Chondrocyte (in vitro differentiated cells): ENCODE measurements at regions not wholly inside any gene's neighbourhood (a gene's known extent, or its start where the extent isn't known, plus 50 kb on each side); places are given as distances from the start of the nearest gene placed in this dataset.
"Not testable (repeated sequence)": the region's sequence is repeated elsewhere in the genome, so short reads cannot be mapped to it uniquely, and the experiment has no call there.

Experiments
- DNase-seq: peaks from one replicate; pipeline ENCODE4 v3.0.0; 2021; ENCODE audit warnings: mixed read lengths, low spot score
- H3K27ac Mint-ChIP-seq: one replicate; pipeline ENCODE4 v1.8.0; 2021; ENCODE audit warnings: mild to moderate bottlenecking, moderate library complexity, mixed read lengths; ENCODE audit not compliant: unreplicated experiment
- H3K27me3 Mint-ChIP-seq: 2 replicates; pipeline ENCODE4 v1.8.0; 2021; ENCODE audit warnings: low read depth, mixed read lengths
- H3K36me3 Mint-ChIP-seq: 2 replicates; pipeline ENCODE4 v1.8.0; 2021; ENCODE audit warnings: low read depth, mixed read lengths
- H3K4me1 Mint-ChIP-seq: 2 replicates; pipeline ENCODE4 v1.8.0; 2021; ENCODE audit warnings: low read depth, mild to moderate bottlenecking, mixed read lengths
- H3K4me3 Mint-ChIP-seq: one replicate; pipeline ENCODE4 v1.8.0; 2021; ENCODE audit warnings: mild to moderate bottlenecking, moderate library complexity, mixed read lengths; ENCODE audit not compliant: unreplicated experiment
- H3K9me3 Mint-ChIP-seq: 2 replicates; pipeline ENCODE4 v1.8.0; 2021; ENCODE audit warnings: low read depth, mixed read lengths
- TF ChIP-seq, protein P1 (sequence below): fragments of 200-600 bp; sonication (generic); IDR thresholded peaks from 2 replicates; pipeline ENCODE4 v1.5.0; 2021; ENCODE audit warnings: antibody characterized with exemption, mild to moderate bottlenecking, moderate library complexity

DNA sequence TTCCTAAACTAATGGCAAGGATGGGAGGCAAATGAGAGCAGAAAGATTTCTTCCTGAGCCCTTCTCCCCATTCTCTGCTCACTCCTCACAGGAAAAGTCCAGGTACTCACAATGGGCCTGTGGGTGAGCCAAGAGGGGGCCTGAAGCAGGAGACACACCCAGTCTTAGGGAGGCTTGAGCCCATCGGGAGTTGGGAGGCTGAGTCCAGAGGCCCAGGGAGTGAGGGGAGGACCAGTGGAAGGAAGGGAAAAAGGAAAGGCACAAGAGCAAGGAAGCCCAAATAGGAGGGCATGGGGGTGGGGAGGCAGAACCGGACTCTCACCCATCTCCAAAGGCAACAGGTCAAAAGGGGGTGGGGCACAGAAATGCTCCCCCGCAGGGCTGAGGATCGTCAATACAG lies 68.1 kb upstream of the CNEP1R1 start:
- Mint-ChIP-seq H3K27me3 (peaks cover 3% of the 10 kb centered on the region), H3K27ac (no peak overlapping the region), H3K9me3 (no peaks in the 10 kb centered on the region), H3K4me3 (no peak overlapping the region), H3K4me1 (peaks cover 9% of the 10 kb centered on the region), H3K36me3 (no peaks in the 10 kb centered on the region)
- TF ChIP-seq, protein P1, sequence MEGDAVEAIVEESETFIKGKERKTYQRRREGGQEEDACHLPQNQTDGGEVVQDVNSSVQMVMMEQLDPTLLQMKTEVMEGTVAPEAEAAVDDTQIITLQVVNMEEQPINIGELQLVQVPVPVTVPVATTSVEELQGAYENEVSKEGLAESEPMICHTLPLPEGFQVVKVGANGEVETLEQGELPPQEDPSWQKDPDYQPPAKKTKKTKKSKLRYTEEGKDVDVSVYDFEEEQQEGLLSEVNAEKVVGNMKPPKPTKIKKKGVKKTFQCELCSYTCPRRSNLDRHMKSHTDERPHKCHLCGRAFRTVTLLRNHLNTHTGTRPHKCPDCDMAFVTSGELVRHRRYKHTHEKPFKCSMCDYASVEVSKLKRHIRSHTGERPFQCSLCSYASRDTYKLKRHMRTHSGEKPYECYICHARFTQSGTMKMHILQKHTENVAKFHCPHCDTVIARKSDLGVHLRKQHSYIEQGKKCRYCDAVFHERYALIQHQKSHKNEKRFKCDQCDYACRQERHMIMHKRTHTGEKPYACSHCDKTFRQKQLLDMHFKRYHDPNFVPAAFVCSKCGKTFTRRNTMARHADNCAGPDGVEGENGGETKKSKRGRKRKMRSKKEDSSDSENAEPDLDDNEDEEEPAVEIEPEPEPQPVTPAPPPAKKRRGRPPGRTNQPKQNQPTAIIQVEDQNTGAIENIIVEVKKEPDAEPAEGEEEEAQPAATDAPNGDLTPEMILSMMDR, result no peak
- no peak for DNase-seq

DNA sequence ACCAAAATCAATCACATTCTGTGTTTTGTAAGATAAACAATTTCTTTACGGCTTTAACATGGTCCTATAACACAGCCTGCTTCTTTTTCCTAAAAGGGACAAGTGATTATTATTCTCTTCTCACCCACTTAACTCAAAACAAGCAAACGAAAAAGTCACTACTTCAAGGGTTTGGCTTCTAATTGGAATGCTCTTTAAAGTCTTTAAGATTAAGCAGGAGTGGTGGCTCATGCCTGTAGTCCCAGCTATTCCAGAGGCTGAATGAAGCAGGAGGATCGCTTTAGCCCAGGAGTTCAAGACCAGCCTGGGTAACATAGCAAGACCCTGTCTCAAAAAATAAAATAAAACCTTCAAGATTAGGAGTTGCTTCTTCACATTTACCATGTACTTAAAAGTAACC lies 66.6 kb upstream of the CNEP1R1 start:
- H3K4me1 Mint-ChIP-seq, result peaks cover 6% of the 10 kb centered on the region
- no peaks in the 10 kb centered on the region for H3K36me3 Mint-ChIP-seq
- no peaks in the 10 kb centered on the region for H3K9me3 Mint-ChIP-seq
- H3K27me3 Mint-ChIP-seq, result peaks cover 3% of the 10 kb centered on the region
- no peak overlapping the region for H3K27ac Mint-ChIP-seq
- H3K4me3 Mint-ChIP-seq, result no peak overlapping the region
- DNase-seq, result no peak
- TF ChIP-seq, protein P1, result no peak

DNA sequence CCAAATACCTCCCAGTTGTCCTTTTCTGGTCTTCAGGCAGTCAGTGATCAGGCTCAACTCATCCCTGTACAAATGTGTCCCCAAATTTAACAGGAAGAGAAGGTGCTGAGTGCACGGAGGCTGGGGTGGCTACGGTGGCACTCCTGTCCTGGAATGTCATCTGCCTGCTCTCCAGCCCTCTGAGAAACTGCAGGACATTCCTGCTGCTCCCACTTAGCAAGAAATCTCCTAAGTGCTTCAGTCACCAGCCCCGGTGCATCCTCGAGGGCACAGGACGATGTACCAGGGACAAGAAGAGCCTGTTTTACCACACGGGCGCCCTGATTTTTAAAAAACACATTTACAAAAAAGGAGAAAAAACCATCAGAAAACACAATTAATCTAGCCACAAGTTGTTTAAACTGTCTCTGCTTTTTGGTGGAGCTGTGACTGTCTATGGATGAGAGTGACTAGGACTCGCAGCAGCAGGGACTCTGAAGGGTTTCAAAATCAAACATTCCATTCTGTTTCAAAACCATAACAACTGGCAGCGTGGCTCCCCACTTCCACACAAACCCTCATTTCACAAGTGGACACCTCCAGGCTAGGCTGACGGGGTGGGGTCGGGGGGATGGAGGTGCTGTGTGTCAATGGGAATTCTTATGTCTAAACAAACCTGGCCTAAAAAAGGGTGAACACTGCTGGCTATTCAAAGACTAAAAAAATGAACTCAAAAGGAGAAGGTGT lies 65.3 kb upstream of the CNEP1R1 start:
- H3K4me1 Mint-ChIP-seq, result peaks cover 6% of the 10 kb centered on the region
- H3K27me3 Mint-ChIP-seq, result peaks cover 3% of the 10 kb centered on the region
- no peaks in the 10 kb centered on the region for H3K36me3 Mint-ChIP-seq
- H3K9me3 Mint-ChIP-seq, result no peaks in the 10 kb centered on the region
- H3K27ac Mint-ChIP-seq, result no peak overlapping the region
- DNase-seq, result no peak
- TF ChIP-seq, protein P1, result no peak
- H3K4me3 Mint-ChIP-seq, result no peak overlapping the region

DNA sequence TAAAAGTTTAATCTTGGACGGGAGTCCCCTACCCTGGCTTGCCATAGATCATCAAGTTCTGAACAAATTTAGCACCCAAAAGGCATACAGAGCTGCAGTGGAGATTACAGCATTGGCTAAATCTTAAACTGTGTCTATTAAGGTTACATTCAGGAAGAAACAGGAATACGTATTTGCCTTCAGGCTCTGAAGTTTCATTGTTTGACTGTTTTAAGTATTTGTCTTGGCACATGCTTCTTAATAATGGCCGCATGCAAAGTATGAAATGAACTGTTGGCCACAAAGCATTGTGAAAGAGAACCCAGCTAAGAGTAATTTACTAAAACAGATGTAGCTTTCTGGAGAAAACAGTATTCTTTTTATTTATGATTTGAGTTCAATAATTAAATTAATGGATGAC lies 63.9 kb upstream of the CNEP1R1 start:
- H3K9me3 Mint-ChIP-seq, result no peaks in the 10 kb centered on the region
- TF ChIP-seq, protein P1, result no peak

DNA sequence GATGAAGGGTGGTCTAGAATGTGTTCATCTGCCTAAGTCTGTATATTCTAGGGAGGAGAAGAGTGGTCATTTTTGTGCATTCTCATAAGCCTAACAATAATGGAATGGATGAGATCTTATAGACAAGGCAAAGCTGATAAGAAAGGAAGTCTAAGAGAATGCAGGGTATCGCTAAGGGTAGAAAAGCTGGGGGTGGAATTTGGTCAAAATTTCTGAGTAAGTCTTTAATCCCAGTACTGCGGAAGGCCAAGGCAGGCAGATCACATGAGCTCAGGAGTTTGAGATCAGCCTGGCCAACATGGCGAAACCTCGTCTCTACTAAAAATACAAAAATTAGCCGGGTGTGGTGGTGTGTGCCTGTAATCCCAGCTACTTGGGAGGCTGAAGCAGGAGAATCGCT lies 62.5 kb upstream of the CNEP1R1 start:
- H3K27me3 Mint-ChIP-seq, H3K36me3 Mint-ChIP-seq, DNase-seq, H3K4me3 Mint-ChIP-seq, H3K9me3 Mint-ChIP-seq, H3K4me1 Mint-ChIP-seq, H3K27ac Mint-ChIP-seq: not testable (repeated sequence)

More for the DNA sequence above, 63.9 kb upstream of the CNEP1R1 start:
- no peak overlapping the region for H3K27ac Mint-ChIP-seq
- H3K4me1 Mint-ChIP-seq, result peaks cover 6% of the 10 kb centered on the region
- peaks cover 3% of the 10 kb centered on the region for H3K27me3 Mint-ChIP-seq
- no peak for DNase-seq
- no peak overlapping the region for H3K4me3 Mint-ChIP-seq
- no peaks in the 10 kb centered on the region for H3K36me3 Mint-ChIP-seq

DNA sequence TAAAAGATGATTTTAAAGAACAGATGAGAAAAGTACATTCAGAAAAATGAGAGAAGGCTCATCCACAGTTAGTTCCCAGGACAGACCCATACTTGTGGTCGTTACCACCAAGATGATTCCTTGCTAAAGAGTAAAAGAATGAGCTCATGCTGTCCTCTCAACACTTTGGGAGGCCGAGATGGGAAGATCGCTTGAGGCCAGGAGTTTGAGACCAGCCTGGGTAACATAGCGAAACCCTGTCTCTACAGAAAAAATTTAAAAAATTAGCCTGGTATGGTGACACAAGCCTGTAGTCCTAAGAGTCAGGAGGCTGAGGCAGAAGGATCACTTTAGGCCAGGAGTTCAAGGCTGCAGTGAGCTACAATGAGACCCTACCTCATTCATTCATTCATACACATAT lies 60.7 kb upstream of the CNEP1R1 start:
- Mint-ChIP-seq H3K4me1 (peaks cover 6% of the 10 kb centered on the region), H3K27ac (no peak overlapping the region), H3K27me3 (peaks cover 21% of the 10 kb centered on the region), H3K9me3 (no peaks in the 10 kb centered on the region), H3K36me3 (no peaks in the 10 kb centered on the region), H3K4me3 (no peak overlapping the region)
- no peak for DNase-seq
- TF ChIP-seq, protein P1, result no peak
